Tongue (tissue), 1 donor: ENCODE measurements at regions not wholly inside any gene's neighbourhood (a gene's known extent, or its start where the extent isn't known, plus 50 kb on each side); places are given as distances from the start of the nearest gene placed in this dataset.
A peak's percentile ranks its signal among the peaks of the same experiment; 100 is the strongest.

Source experiments
- DNase-seq: peaks from one replicate; pipeline ENCODE4 v3.0.0-alpha.2; 2015

GRCh38 chr6:169165561-169166300, 87.9 kb downstream of the THBS2 start:
- no peak for DNase-seq

- DNase-seq, result peak; percentile 58
These were observed 88.7 kb downstream of the THBS2 start for GRCh38 chr6:169164986-169165385.

- no peak for DNase-seq
These were observed 89.2 kb downstream of the THBS2 start for GRCh38 chr6:169164451-169164850.

GRCh38 chr6:169163411-169163901, 90.2 kb downstream of the THBS2 start:
- DNase-seq, result no peak

GRCh38 chr6:169162752-169163407, 90.8 kb downstream of the THBS2 start:
- no peak for DNase-seq

GRCh38 chr6:169162249-169162648, 91.4 kb downstream of the THBS2 start:
- no peak for DNase-seq

- DNase-seq, result no peak
These were observed 92.0 kb downstream of the THBS2 start for GRCh38 chr6:169161572-169162167.

GRCh38 chr6:169160855-169161560, 92.6 kb downstream of the THBS2 start:
- no peak for DNase-seq

- DNase-seq, result no peak
These were observed 93.4 kb downstream of the THBS2 start for GRCh38 chr6:169160091-169160854.

- no peak for DNase-seq
These were observed 94.3 kb downstream of the THBS2 start for GRCh38 chr6:169159331-169159730.

- peak; percentile 55 for DNase-seq
These were observed 95.0 kb downstream of the THBS2 start for GRCh38 chr6:169158691-169159090.

GRCh38 chr6:169158174-169158573, 95.5 kb downstream of the THBS2 start:
- peak; percentile 98 for DNase-seq

GRCh38 chr6:169157197-169158148, 96.2 kb downstream of the THBS2 start:
- peak; percentile 74 for DNase-seq

- no peak for DNase-seq
These were observed 96.9 kb downstream of the THBS2 start for GRCh38 chr6:169156793-169157147.

- no peak for DNase-seq
These were observed 97.4 kb downstream of the THBS2 start for GRCh38 chr6:169156108-169156792.

GRCh38 chr6:169155481-169155880, 98.2 kb downstream of the THBS2 start:
- DNase-seq, result no peak

- no peak for DNase-seq
These were observed 100.2 kb downstream of the THBS2 start for GRCh38 chr6:169153401-169153800.

- no peak for DNase-seq
These were observed 107.1 kb downstream of the THBS2 start for GRCh38 chr6:169146521-169146920.

GRCh38 chr6:169145991-169146501, 107.6 kb downstream of the THBS2 start:
- peak; percentile 90 for DNase-seq

- DNase-seq, result no peak
These were observed 108.2 kb downstream of the THBS2 start for GRCh38 chr6:169145496-169145895.
